Vagina (tissue), 2 donors: ENCODE measurements at regions not wholly inside any gene's neighbourhood (a gene's known extent, or its start where the extent isn't known, plus 50 kb on each side); places are given as distances from the start of the nearest gene placed in this dataset.
A peak's percentile ranks its signal among the peaks of the same experiment; 100 is the strongest.

Experiments used
- DNase-seq, 2 donors: peaks; one replicate each; pipeline ENCODE4 v3.0.0-alpha.2; 2017; ENCODE audit errors: extremely low spot score in 2 of 2
- H3K27ac ChIP-seq: fragments of 200-600 bp; sonication (generic); one replicate; pipeline ENCODE4 v1.5.1; 2019
- H3K27me3 ChIP-seq: fragments of 200-600 bp; sonication (generic); one replicate; pipeline ENCODE4 v1.5.1; 2019
- H3K36me3 ChIP-seq, 2 donors: fragments of 200-600 bp; sonication (generic); one replicate each; pipeline ENCODE4 v1.5.1; 2017 to 2019
- H3K4me1 ChIP-seq: fragments of 200-600 bp; sonication (generic); one replicate; pipeline ENCODE4 v1.5.1; 2019
- H3K4me3 ChIP-seq, 2 donors: fragments of 200-600 bp; sonication (generic); 1 replicate in 1 of 2; 2 replicates in 1 of 2; pipeline ENCODE4 v1.5.1; 2016 to 2019
- H3K9me3 ChIP-seq: fragments of 200-600 bp; sonication (generic); one replicate; pipeline ENCODE4 v1.5.1; 2019
- CTCF ChIP-seq, 3 experiments: fragments of 450-650 bp in 2 of 3; fragments of 200-600 bp in 1 of 3; sonication (generic) in 1 of 3; IDR thresholded peaks; one replicate each; pipeline ENCODE4 v1.5.1; 2017 to 2019; ENCODE audit warnings: antibody characterized with exemption in 3 of 3, mild to moderate bottlenecking in 2 of 3, moderate library complexity in 2 of 3
- POLR2A ChIP-seq, 2 donors: fragments of 450-650 bp; IDR thresholded peaks; one replicate each; pipeline ENCODE4 v1.6.1; 2017; ENCODE audit warnings: antibody characterized with exemption in 2 of 2, mild to moderate bottlenecking in 2 of 2, moderate library complexity in 2 of 2
- POLR2AphosphoS5 ChIP-seq, 2 donors: sonication (generic); formaldehyde crosslinking; IDR thresholded peaks; one replicate each; pipeline ENCODE4 v1.9.0; 2017; ENCODE audit warnings: antibody characterized with exemption in 2 of 2, mild to moderate bottlenecking in 2 of 2, low read depth in 1 of 2; ENCODE audit not compliant: insufficient read depth in 1 of 2
- intact Hi-C: fragments of 100-400 bp; cut with DNase I; formaldehyde crosslinking; loops from one replicate; pipeline ENCODE4 v1.15.1; 2023

GRCh38 chr3:46091741-46092701, 64.7 kb upstream of the XCR1 start:
- H3K4me1 ChIP-seq, result peaks cover 13% of the 10 kb centered on the region
- H3K36me3 ChIP-seq, result no peaks in the 10 kb centered on the region
- TF ChIP-seq CTCF (IDR thresholded peaks at IDR 0.05) (no peak), POLR2AphosphoS5 (IDR thresholded peaks at IDR 0.05; ENCODE audit: insufficient read depth in 1 of 2, low read depth in 1 of 2) (no peak), POLR2A (IDR thresholded peaks at IDR 0.05) (no peak)
- H3K27me3 ChIP-seq, result no peaks in the 10 kb centered on the region
- H3K9me3 ChIP-seq, result no peaks in the 10 kb centered on the region
- no peak overlapping the region for H3K27ac ChIP-seq
- intact Hi-C loops, result no loop called here
- no peak overlapping the region for H3K4me3 ChIP-seq
- DNase-seq, result no peak

GRCh38 chr3:46091046-46091445, 63.8 kb upstream of the XCR1 start:
- no peak overlapping the region for H3K4me3 ChIP-seq
- no peaks in the 10 kb centered on the region for H3K36me3 ChIP-seq
- no peaks in the 10 kb centered on the region for H3K27me3 ChIP-seq
- H3K27ac ChIP-seq, result no peak overlapping the region
- intact Hi-C loops, result no loop called here
- H3K9me3 ChIP-seq, result no peaks in the 10 kb centered on the region
- no peak for DNase-seq
- no peak for TF ChIP-seq POLR2A (IDR thresholded peaks at IDR 0.05)
- TF ChIP-seq CTCF (IDR thresholded peaks at IDR 0.05), result no peak
- TF ChIP-seq POLR2AphosphoS5 (IDR thresholded peaks at IDR 0.05; ENCODE audit: insufficient read depth in 1 of 2, low read depth in 1 of 2), result no peak
- peaks cover 14% of the 10 kb centered on the region for H3K4me1 ChIP-seq

GRCh38 chr3:46090161-46090591, 62.9 kb upstream of the XCR1 start:
- no peaks in the 10 kb centered on the region for H3K27me3 ChIP-seq
- no peak overlapping the region for H3K27ac ChIP-seq
- H3K9me3 ChIP-seq, result no peaks in the 10 kb centered on the region
- intact Hi-C loops, result no loop called here
- H3K4me1 ChIP-seq, result peaks cover 23% of the 10 kb centered on the region
- TF ChIP-seq POLR2A (IDR thresholded peaks at IDR 0.05) (no peak), POLR2AphosphoS5 (IDR thresholded peaks at IDR 0.05; ENCODE audit: insufficient read depth in 1 of 2, low read depth in 1 of 2) (no peak), CTCF (IDR thresholded peaks at IDR 0.05) (no peak)
- H3K36me3 ChIP-seq, result no peaks in the 10 kb centered on the region
- H3K4me3 ChIP-seq, result no peak overlapping the region
- DNase-seq, result no peak

GRCh38 chr3:46089237-46090011, 62.1 kb upstream of the XCR1 start:
- H3K36me3 ChIP-seq, result no peaks in the 10 kb centered on the region
- H3K9me3 ChIP-seq, result no peaks in the 10 kb centered on the region
- no peak overlapping the region for H3K4me3 ChIP-seq
- TF ChIP-seq CTCF (IDR thresholded peaks at IDR 0.05) (no peak), POLR2A (IDR thresholded peaks at IDR 0.05) (no peak), POLR2AphosphoS5 (IDR thresholded peaks at IDR 0.05; ENCODE audit: insufficient read depth in 1 of 2, low read depth in 1 of 2) (no peak)
- peak overlapping the region; percentile 20 for H3K27ac ChIP-seq
- H3K27me3 ChIP-seq, result no peaks in the 10 kb centered on the region
- H3K4me1 ChIP-seq, result peaks cover 26% of the 10 kb centered on the region
- intact Hi-C loops, result no loop called here
- peak in 1 of 2 donors; percentile 90 for DNase-seq
